ENCODE measurements at regions not wholly inside any gene's neighbourhood (a gene's known extent, or its start where the extent isn't known, plus 50 kb on each side); places are given as distances from the start of the nearest gene placed in this dataset.
"Not testable (repeated sequence)": the region's sequence is repeated elsewhere in the genome, so short reads cannot be mapped to it uniquely, and the experiment has no call there.

DNA sequence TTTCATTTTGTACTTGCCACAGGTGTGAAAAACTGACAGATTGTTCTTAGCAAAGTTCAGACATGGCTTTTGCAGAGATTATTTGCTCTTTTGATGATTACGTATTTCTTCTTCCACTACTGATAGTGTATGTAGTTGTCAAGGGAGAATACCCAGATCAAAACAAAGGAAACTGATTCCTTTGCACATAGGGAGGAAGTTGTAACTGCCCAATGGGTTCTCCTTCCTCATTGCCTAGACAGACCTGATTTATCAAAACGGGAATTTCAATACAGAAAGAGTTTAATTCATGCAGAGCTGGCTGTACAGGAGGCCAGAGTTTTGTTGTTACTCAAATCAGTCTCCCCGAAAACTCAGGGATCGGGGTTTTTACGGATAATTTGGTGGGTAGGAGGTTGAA lies 214.7 kb downstream of the BCAS1 start:
- no peak for DNase-seq

DNA sequence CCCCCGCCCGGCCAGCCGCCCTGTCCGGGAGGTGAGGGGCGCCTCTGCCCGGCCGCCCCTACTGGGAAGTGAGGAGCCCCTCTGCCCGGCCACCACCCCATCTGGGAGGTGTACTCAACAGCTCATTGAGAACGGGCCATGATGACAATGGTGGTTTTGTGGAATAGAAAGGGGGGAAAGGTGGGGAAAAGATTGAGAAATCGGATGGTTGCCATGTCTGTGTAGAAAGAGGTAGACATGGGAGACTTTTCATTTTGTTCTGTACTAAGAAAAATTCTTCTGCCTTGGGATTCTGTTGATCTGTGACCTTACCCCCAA lies 215.8 kb downstream of the BCAS1 start:
- not testable (repeated sequence) for DNase-seq

GRCh38 chr20:53853111-53853713 lies 217.2 kb downstream of the BCAS1 start:
- no peak for DNase-seq

- DNase-seq: no peak
These were observed 217.7 kb downstream of the BCAS1 start for GRCh38 chr20:53852691-53853090.

DNA sequence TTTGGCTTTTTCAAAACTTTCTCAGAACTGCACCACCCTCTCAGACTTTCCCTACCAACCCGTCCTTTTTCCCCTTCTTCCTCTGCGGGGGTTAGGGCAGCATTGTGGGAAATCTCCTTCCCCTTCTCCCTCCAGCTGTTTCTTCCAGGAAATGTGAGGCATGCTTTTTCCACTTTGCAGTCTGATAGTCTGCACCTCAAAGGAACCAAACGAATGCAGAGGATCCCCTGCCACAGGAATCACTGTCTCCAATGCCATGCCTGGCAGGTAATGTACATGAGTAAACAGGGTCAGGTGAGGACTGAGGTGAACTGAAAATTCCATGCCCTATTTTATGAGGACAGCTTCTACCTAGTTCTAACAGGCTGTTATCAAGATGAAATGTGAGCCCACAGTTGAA lies 218.4 kb downstream of the BCAS1 start:
- no peak for DNase-seq

- DNase-seq: no peak
These were observed 220.1 kb downstream of the BCAS1 start for GRCh38 chr20:53850319-53850718.

GRCh38 chr20:53849471-53850059 lies 220.8 kb downstream of the BCAS1 start:
- no peak for DNase-seq

DNA sequence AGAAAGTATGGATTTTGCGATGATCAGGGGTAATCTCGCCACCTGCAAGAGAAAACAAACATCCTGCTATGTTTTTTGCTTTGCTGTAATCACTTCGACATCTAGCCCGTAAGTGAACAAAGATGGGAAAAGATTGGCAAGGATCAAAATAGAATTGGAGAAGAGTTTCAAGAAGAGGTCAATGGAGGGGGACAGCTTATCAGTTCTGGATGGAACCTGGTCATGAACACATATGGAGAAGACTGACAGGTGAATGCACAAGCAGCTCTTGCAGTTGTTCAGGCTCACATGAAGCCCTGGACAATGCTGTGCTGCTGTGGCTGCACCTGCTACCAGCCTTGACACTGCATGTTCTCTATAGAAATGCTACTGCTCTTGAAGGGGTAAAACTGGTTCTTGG lies 222.1 kb downstream of the BCAS1 start:
- DNase-seq: no peak

GRCh38 chr20:53847837-53848170 lies 222.6 kb downstream of the BCAS1 start:
- no peak for DNase-seq

DNA sequence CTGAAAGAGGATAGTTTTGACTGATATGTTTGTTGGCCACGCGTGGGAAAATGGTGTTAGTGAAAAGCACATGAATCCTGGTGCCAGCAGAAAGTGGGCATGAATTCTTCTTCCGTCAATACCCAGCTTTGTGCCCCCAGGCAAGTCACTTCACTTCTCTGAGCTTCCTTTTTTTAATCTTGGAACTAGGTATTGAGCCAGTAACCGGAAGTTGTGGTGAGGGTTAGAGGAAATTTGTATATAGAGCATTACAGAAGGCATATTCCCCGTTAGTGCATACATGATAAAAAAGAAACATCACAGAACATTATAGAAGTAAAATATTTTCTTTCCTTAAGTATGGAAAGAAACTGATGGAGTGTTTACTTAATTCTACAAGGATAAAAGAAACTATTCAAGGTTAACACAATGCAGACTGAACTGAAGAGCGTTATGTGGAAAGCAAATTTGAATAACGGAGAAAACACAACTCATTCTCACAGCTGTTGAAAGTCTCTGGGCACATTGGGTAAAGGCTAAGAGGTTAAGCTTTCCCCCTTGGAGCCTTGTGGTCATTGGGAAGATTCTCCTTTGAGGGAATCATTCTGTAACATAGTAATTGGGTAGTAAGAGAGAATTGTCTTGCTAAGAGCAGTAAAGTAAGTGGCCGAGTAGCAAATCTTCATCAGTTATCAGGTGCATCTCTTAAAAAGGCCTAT lies 223.1 kb downstream of the BCAS1 start:
- no peak for DNase-seq

- no peak for DNase-seq
These were observed 223.8 kb downstream of the BCAS1 start for GRCh38 chr20:53846640-53847039.

- no peak for DNase-seq
These were observed 224.4 kb downstream of the BCAS1 start for GRCh38 chr20:53845980-53846379.

DNA sequence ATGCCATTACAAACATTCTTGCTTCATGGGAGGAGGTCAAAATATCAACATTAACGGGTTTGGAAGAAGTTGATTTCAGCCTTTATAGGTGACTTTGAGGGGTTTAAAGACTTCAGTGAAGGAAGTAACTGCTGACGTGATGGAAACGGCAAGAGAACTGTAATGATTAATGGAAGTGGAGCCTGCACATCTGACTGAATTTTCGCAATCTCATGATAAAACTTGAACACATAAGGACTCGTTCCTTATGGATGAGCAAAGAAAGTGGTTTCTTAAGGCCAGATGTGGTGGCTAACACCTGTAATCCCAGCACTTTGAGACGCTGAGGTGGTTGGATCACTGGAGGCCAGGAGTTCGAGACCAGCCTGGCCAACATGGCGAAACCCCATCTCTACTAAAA lies 226.1 kb downstream of the BCAS1 start:
- DNase-seq: no peak

- DNase-seq: no peak
These were observed 226.7 kb downstream of the BCAS1 start for GRCh38 chr20:53843645-53844044.

DNA sequence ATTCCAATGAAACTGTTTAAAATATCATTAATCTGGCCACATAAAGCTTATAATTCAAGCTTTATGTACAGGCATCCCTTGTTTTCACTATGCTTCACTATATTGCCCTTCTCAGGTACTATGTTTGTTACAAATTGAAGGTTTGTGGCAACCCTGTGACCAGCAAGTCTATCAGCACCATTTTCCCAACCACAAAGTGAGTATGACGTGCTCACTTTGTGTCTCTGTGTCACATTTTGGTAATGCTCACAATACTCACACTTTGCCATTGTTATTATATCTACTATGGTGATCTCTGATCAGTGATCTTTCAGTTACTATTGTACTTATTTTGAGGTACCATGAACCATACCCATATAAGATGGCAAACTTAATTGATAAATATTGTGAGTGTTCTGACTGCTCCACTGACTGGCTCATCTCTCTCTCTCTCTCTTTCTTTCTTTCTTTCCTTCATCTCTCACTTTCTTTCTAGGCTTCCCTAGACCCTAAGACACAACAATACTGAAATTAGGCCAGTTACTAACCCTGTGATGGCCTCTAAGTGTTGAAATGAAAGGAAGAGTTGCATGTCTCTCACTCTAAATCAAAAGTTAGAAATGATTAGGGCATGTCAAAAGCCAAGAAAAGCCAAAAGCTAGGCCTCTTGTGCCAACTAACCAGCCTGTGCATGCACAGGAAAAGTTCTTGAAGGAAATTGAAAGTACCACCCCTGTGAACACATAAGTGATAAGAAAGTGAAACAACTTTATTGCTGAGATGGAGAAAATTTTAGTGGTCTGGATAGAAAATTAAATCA lies 227.9 kb downstream of the BCAS1 start:
- no peak for DNase-seq

- no peak for DNase-seq
These were observed 228.7 kb downstream of the BCAS1 start for GRCh38 chr20:53841741-53842140.

- DNase-seq: no peak
These were observed 229.9 kb downstream of the BCAS1 start for GRCh38 chr20:53840532-53840931.

DNA sequence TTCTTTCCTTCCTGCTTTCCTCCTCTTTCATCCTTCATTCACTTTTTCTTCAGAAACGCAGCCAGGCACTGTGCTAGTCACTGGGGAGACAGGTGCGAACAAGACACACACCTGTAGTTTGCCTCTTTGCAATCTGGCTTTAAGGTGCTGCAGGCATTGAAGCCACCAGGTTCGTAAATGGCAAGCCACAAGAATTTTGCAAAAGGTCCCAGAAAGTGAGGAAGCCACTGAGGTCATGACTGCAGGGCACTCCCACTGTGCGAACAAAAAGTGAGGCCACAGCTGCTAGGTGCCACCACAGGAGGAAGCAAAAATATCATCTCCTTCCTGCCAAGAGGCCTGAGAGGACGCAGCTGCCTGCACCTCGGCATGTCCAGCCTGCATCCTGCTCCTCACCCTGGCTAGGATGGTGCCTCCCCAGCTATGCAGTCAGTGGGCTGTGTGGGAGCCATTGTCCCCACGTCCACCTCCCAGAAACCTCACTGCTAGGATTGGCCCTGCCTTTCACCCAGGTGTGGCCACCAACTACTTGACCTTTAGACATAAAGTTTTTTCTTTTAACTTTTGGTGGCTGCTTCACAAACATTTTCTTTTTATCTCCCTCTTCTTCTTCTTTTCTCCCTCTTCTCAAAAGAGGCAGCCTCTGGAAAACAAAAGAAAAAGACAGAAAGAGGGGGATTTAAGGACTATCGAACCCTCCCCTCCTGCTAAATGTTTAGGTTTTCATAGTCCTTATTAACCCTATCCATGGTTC lies 230.8 kb downstream of the BCAS1 start:
- no peak for DNase-seq

- DNase-seq: no peak
These were observed 232.0 kb downstream of the BCAS1 start for GRCh38 chr20:53838311-53838868.

- DNase-seq: no peak
These were observed 233.1 kb downstream of the BCAS1 start for GRCh38 chr20:53837126-53837826.

DNA sequence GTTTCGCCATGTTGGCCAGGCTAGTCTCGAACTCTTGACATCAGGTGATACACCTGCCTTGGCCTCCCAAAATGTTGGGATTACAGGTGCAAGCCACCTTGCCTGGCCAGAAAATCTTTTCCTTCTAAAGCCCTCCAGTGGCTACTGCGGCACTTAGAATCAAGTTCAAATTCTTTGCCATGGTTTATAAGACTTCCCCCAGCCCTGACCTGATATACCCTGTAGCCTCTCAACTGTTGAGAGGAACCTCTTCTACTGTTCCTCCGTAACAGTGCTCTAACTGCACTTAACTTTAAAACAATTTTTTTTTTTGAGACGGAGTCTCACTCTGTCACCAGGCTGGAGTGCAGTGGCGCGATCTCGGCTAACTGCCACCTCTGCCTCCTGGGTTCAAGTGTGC lies 235.6 kb downstream of the BCAS1 start:
- no peak for DNase-seq

DNA sequence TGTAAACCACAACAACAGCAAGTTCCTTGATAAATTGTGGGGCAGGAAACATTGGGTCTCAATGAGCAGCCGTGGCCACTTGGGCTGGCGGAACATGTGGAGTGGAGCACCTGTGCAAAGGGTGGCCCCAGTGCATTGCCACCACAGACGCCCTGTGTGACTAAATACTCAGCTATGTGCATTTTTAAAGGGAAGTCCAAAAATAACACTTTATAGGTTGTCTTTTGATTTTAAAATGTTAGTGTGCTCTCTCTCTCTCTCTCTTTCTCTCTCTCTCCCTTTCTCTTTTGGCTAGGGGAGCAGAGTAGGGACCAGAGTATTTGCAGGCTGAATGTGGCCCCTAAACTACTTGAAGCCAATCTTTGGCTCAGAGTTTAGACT lies 236.3 kb downstream of the BCAS1 start:
- DNase-seq: no peak
